Fibroblast of the aortic adventitia (primary cell): ENCODE measurements at regions not wholly inside any gene's neighbourhood (a gene's known extent, or its start where the extent isn't known, plus 50 kb on each side); places are given as distances from the start of the nearest gene placed in this dataset.

Experiments used
- DNase-seq: peaks from one replicate; pipeline ENCODE4 v3.0.0-alpha.2; 2010; ENCODE audit warnings: low read depth
- H3K4me3 ChIP-seq: 2 replicates; pipeline ENCODE4 v1.5.1; 2011; ENCODE audit warnings: low read depth, mild to moderate bottlenecking, control low read depth, low read length, moderate library complexity
- CTCF ChIP-seq: IDR thresholded peaks from 2 replicates; pipeline ENCODE4 v1.5.1; 2011; ENCODE audit warnings: mild to moderate bottlenecking, low read length, control low read depth, inconsistent platforms; ENCODE audit not compliant: insufficient read depth

DNA sequence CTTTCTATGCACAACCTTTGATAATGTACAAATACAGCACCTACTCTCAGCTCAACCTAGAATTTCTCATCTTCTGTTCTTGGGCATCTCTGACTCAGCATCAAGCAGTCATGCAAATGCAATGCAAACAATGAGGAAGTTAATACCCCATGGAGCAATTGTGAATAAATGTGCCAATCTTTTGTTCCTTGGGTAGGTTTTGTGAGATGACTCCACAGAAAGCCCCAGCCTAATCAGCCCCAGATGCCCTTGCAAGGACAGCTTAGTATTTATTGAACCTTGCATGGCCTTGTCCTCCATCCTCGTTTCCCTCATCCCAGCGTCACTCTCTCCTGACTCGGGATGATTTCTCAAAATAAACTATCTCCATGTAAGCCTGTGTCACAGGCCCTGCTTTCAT is 494.7 kb upstream of the NECTIN3 start:
- TF ChIP-seq CTCF: no peak
- DNase-seq: peak; percentile 93

DNA sequence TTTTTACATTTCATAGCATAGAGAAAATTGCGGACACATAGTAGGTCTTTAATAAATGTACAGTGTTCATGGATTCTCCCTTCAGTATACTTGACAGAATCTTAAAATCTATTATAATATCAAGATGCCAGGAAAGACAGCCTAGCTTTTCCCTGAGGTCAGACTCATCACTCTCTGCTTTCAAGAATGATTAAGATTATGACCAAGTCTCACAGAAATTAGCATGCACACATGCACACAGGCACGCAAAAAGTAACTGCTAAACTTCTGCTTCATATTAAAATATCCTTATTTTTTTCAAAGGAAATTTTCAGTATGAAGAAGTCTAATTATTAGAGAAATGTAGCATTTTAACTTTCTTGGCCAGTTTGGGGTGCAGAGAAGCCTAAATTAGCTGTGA is 493.8 kb upstream of the NECTIN3 start:
- TF ChIP-seq CTCF: no peak
- DNase-seq: no peak
- no peak overlapping the region for H3K4me3 ChIP-seq

More for the DNA sequence above, 494.7 kb upstream of the NECTIN3 start:
- H3K4me3 ChIP-seq: no peak overlapping the region

GRCh38 chr3:110579840-110580550 is 491.6 kb upstream of the NECTIN3 start:
- TF ChIP-seq CTCF: no peak
- H3K4me3 ChIP-seq: no peak overlapping the region
- DNase-seq: peak; percentile 57

DNA sequence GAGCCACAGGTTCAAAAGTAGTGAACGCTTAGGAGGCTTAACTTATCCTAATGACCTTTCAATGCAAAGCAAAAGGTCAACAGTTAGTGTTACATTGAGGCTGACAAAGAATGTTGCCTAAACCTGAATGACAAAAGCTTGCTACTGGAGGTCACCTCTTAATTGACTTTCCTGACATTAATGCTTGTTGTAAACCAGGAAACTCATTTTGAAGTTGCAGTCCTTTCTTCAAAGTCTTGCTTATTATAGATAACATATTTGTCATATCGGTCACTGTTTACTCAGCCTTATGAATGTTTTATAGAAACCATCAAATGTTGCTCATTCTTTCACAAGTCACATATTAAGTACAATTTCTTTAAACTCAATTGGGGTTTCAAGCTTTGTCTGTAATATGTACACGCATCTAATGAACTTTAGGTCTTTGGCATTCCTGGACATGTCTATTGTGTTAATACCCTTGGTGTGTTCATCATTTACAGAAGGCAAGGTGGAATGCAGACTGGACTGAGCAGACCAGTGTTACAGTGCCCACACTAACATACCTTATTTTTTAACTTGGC is 488.2 kb upstream of the NECTIN3 start:
- no peak for TF ChIP-seq CTCF
- no peak overlapping the region for H3K4me3 ChIP-seq
- no peak for DNase-seq

DNA sequence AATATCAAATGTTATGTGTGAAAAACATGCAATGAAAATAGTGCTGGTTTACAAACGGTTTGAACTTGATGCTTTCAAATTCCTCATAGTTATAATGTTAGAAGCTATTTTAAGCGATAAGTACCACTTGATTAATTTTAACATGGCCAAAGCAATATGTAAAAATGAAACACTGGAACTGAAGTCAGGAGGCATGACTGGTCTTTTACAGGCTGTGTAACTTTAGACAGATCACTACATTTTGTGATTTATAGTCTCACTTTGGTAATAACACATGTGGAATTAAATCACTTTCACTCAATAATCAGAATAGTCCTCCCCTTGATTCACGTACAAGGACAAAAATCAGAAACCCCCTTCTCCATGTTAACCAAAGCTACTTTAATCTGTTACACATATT is 482.7 kb upstream of the NECTIN3 start:
- no peak for DNase-seq
- TF ChIP-seq CTCF: no peak
- H3K4me3 ChIP-seq: no peak overlapping the region

- DNase-seq: no peak
- no peak overlapping the region for H3K4me3 ChIP-seq
- no peak for TF ChIP-seq CTCF
These were observed 482.3 kb upstream of the NECTIN3 start for GRCh38 chr3:110589341-110589740.

GRCh38 chr3:110593749-110594148 is 477.9 kb upstream of the NECTIN3 start:
- no peak for DNase-seq
- H3K4me3 ChIP-seq: no peak overlapping the region
- no peak for TF ChIP-seq CTCF
